Smooth muscle cell of the brain vasculature (primary cell): ENCODE measurements at regions not wholly inside any gene's neighbourhood (a gene's known extent, or its start where the extent isn't known, plus 50 kb on each side); places are given as distances from the start of the nearest gene placed in this dataset.
"Not testable (repeated sequence)": the region's sequence is repeated elsewhere in the genome, so short reads cannot be mapped to it uniquely, and the experiment has no call there.

ENCODE experiments used
- DNase-seq: peaks from one replicate; pipeline ENCODE4 v3.0.0-alpha.2; 2012; ENCODE audit warnings: low read depth, low spot score

- DNase-seq: no peak
Measured at GRCh38 chr20:51306081-51306480, 236.4 kb downstream of the NFATC2 start.

GRCh38 chr20:51305316-51306052, 237.0 kb downstream of the NFATC2 start:
- DNase-seq: no peak

GRCh38 chr20:51303731-51304670, 238.5 kb downstream of the NFATC2 start:
- DNase-seq: no peak

- no peak for DNase-seq
Measured at GRCh38 chr20:51301026-51301425, 241.5 kb downstream of the NFATC2 start.

- no peak for DNase-seq
Measured at GRCh38 chr20:51300104-51300503, 242.4 kb downstream of the NFATC2 start.

GRCh38 chr20:51299413-51299812, 243.1 kb downstream of the NFATC2 start:
- DNase-seq: no peak

GRCh38 chr20:51298141-51298749, 244.3 kb downstream of the NFATC2 start:
- DNase-seq: no peak

- no peak for DNase-seq
Measured at GRCh38 chr20:51287628-51288413, 254.7 kb downstream of the NFATC2 start.

GRCh38 chr20:51286758-51287157, 255.8 kb downstream of the NFATC2 start:
- no peak for DNase-seq

GRCh38 chr20:51285684-51286083, 256.8 kb downstream of the NFATC2 start:
- no peak for DNase-seq

- no peak for DNase-seq
Measured at GRCh38 chr20:51284871-51285270, 257.6 kb downstream of the NFATC2 start.

- no peak for DNase-seq
Measured at GRCh38 chr20:51284176-51284575, 258.3 kb downstream of the NFATC2 start.

- no peak for DNase-seq
Measured at GRCh38 chr20:51281521-51281920, 258.6 kb upstream of the KCNG1 start.

- DNase-seq: no peak
Measured at GRCh38 chr20:51280047-51280446, 257.1 kb upstream of the KCNG1 start.

- DNase-seq: no peak
Measured at GRCh38 chr20:51277961-51278360, 255.1 kb upstream of the KCNG1 start.

- DNase-seq: no peak
Measured at GRCh38 chr20:51276296-51276695, 253.4 kb upstream of the KCNG1 start.

- DNase-seq: no peak
Measured at GRCh38 chr20:51275826-51276225, 252.9 kb upstream of the KCNG1 start.

GRCh38 chr20:51275181-51275580, 252.3 kb upstream of the KCNG1 start:
- DNase-seq: no peak

GRCh38 chr20:51272401-51272800, 249.5 kb upstream of the KCNG1 start:
- no peak for DNase-seq

GRCh38 chr20:51271931-51272330, 249.0 kb upstream of the KCNG1 start:
- DNase-seq: no peak

- not testable (repeated sequence) for DNase-seq
Measured at GRCh38 chr20:51271289-51271688, 248.4 kb upstream of the KCNG1 start.

- no peak for DNase-seq
Measured at GRCh38 chr20:51269671-51270070, 246.8 kb upstream of the KCNG1 start.
